ENCODE measurements at regions not wholly inside any gene's neighbourhood (a gene's known extent, or its start where the extent isn't known, plus 50 kb on each side); places are given as distances from the start of the nearest gene placed in this dataset.

DNA sequence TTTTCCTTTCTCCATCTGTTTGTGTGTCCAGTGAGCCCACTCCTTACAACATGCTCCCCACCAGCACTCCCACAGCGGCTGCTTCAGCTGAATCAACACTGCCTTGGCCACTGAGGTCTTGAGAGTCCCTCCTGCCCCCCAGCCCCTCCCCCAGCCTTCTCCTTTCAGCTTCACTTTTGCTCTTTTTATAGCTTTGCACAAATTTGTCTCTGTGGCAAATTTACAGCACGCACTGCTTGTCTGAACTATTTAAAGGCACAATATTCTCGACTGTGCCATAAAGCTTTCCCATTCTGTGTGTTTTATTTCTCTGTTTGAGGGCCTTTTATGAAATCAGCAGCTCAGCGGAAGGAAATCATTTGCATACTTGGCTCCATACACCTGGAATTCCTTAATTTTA, 579.3 kb downstream of the TOX3 start:
- no peaks in the 10 kb centered on the region for H3K79me2 ChIP-seq (ENCODE audit: low read depth)
- TF ChIP-seq, protein P1, sequence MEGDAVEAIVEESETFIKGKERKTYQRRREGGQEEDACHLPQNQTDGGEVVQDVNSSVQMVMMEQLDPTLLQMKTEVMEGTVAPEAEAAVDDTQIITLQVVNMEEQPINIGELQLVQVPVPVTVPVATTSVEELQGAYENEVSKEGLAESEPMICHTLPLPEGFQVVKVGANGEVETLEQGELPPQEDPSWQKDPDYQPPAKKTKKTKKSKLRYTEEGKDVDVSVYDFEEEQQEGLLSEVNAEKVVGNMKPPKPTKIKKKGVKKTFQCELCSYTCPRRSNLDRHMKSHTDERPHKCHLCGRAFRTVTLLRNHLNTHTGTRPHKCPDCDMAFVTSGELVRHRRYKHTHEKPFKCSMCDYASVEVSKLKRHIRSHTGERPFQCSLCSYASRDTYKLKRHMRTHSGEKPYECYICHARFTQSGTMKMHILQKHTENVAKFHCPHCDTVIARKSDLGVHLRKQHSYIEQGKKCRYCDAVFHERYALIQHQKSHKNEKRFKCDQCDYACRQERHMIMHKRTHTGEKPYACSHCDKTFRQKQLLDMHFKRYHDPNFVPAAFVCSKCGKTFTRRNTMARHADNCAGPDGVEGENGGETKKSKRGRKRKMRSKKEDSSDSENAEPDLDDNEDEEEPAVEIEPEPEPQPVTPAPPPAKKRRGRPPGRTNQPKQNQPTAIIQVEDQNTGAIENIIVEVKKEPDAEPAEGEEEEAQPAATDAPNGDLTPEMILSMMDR (conservative IDR thresholded peaks at IDR 0.05), result no peak
- TF ChIP-seq EZH2 (IDR thresholded peaks at IDR 0.05; ENCODE audit: low read depth), result no peak
- no peaks in the 10 kb centered on the region for H3K4me1 ChIP-seq (replicated peaks; ENCODE audit: insufficient read depth)
- intact Hi-C loops (cut with micrococcal nuclease; ENCODE audit: unreplicated experiment), result no loop called here
- no peak for DNase-seq
- no peak overlapping the region for H2AFZ ChIP-seq
- H3K27ac ChIP-seq, result no peak overlapping the region
- H3K27me3 ChIP-seq (ENCODE audit: insufficient read depth, low read depth), result peaks cover 17% of the 10 kb centered on the region; the same call in 1 of the 2 replicates
- no peaks in the 10 kb centered on the region for H3K9me3 ChIP-seq (ENCODE audit: insufficient read depth, low read depth)
- no peaks in the 10 kb centered on the region for H3K9me2 ChIP-seq (ENCODE audit: insufficient read depth)
- no peaks in the 10 kb centered on the region for H4K20me1 ChIP-seq (ENCODE audit: insufficient read depth)
- H3F3A ChIP-seq (ENCODE audit: insufficient read depth, low read depth), result no peaks in the 10 kb centered on the region
- no peak overlapping the region for H3K4me3 ChIP-seq
- ChIA-PET CTCF (no interaction called here), POLR2A (ENCODE audit: unreplicated experiment) (no interaction called here)
- H3K36me3 ChIP-seq (ENCODE audit: low read depth), result no peaks in the 10 kb centered on the region
- no peak overlapping the region for H3K4me2 ChIP-seq
- BruUV-seq (replicated peaks), result no TSS peak

GRCh38 chr16:51960931-51961330, 586.0 kb downstream of the TOX3 start:
- Histone ChIP-seq H3K79me2 (ENCODE audit: low read depth) (no peaks in the 10 kb centered on the region), H2AFZ (no peak overlapping the region), H4K20me1 (ENCODE audit: insufficient read depth) (no peaks in the 10 kb centered on the region), H3K36me3 (ENCODE audit: low read depth) (no peaks in the 10 kb centered on the region), H3K4me2 (no peak overlapping the region), H3K9me3 (ENCODE audit: insufficient read depth, low read depth) (no peaks in the 10 kb centered on the region), H3K9me2 (ENCODE audit: insufficient read depth) (no peaks in the 10 kb centered on the region), H3K27me3 (ENCODE audit: insufficient read depth, low read depth) (peaks cover 6% of the 10 kb centered on the region; the same call in 1 of the 2 replicates), H3K4me1 (replicated peaks; ENCODE audit: insufficient read depth) (no peaks in the 10 kb centered on the region), H3F3A (ENCODE audit: insufficient read depth, low read depth) (no peaks in the 10 kb centered on the region), H3K4me3 (no peak overlapping the region), H3K27ac (no peak overlapping the region)
- no peak for DNase-seq
- CTCF ChIA-PET, result no interaction called here
- intact Hi-C loops (cut with micrococcal nuclease; ENCODE audit: unreplicated experiment), result no loop called here
- POLR2A ChIA-PET (ENCODE audit: unreplicated experiment), result no interaction called here
- no TSS peak for BruUV-seq (replicated peaks)
- no peak for TF ChIP-seq EZH2 (IDR thresholded peaks at IDR 0.05; ENCODE audit: low read depth)
- TF ChIP-seq, protein P1 (conservative IDR thresholded peaks at IDR 0.05), result no peak

DNA sequence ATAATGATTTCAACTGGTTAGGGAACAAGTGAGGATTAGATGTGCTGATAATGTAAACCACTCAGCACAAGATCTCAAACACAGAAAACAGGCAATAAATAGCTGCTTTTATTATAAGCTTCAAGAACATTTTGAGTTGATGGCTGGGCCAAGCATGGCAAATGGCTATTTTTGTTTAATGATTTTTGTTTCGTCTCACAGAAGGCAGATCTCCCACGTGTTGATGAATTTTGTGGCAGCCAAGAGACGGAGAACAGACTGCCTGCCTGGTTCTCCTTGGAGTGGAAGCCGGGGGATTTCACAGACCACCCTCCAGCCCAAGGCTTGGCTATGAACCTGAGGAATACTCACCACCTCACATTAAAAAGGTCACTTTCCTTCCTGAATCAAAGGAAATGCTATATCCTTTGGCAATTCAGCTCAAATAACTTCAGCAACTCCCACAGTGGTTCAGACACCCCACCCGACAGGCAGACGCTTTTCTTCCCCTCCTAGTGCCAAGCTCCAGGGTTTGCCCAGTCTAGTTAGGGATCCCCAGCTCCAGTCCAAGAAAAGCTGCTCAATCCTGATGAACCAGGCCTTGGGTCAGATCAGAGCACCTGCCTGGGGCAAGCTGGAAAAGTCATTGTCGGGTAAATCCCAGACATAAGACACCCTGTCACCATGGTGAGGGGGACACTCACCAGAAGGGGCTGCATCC, 593.5 kb downstream of the TOX3 start:
- peaks cover 35% of the 10 kb centered on the region; the same call in 1 of the 2 replicates for H3K27me3 ChIP-seq (ENCODE audit: insufficient read depth, low read depth)
- no peak overlapping the region for H3K27ac ChIP-seq
- no peak for TF ChIP-seq EZH2 (IDR thresholded peaks at IDR 0.05; ENCODE audit: low read depth)
- TF ChIP-seq, protein P1 (conservative IDR thresholded peaks at IDR 0.05), result no peak
- H3K9me3 ChIP-seq (ENCODE audit: insufficient read depth, low read depth), result no peaks in the 10 kb centered on the region
- H2AFZ ChIP-seq, result no peak overlapping the region
- DNase-seq, result no peak
- intact Hi-C loops (cut with micrococcal nuclease; ENCODE audit: unreplicated experiment), result no loop called here
- ChIA-PET CTCF (no interaction called here), POLR2A (ENCODE audit: unreplicated experiment) (no interaction called here)
- H3K36me3 ChIP-seq (ENCODE audit: low read depth), result no peaks in the 10 kb centered on the region
- H3F3A ChIP-seq (ENCODE audit: insufficient read depth, low read depth), result no peaks in the 10 kb centered on the region
- no peaks in the 10 kb centered on the region for H3K4me1 ChIP-seq (replicated peaks; ENCODE audit: insufficient read depth)
- H3K4me3 ChIP-seq, result no peak overlapping the region
- no peaks in the 10 kb centered on the region for H4K20me1 ChIP-seq (ENCODE audit: insufficient read depth)
- H3K79me2 ChIP-seq (ENCODE audit: low read depth), result no peaks in the 10 kb centered on the region
- no peak overlapping the region for H3K4me2 ChIP-seq
- BruUV-seq (replicated peaks), result no TSS peak
- no peaks in the 10 kb centered on the region for H3K9me2 ChIP-seq (ENCODE audit: insufficient read depth)
